ENCODE measurements at regions not wholly inside any gene's neighbourhood (a gene's known extent, or its start where the extent isn't known, plus 50 kb on each side); places are given as distances from the start of the nearest gene placed in this dataset.

DNA sequence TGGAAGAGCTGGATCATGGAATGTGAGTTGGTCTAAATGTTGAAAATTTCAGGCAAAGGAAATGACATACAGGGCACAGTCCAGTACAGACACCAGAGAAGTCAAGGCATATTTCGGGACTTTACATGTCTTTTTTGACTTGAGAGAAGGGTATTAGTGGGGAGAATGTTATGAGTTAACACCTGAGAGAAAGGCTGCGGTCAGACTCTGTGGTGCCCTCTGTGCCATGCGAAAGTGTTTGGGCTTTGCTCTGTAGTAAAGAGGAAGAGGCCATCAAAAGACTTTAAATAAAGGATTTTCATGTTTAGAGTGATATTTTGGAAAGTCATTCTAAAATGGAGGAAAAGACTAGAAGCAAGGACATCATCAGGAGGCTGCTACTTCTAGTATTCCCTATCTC, 607.4 kb downstream of the CCSER2 start:
- Mint-ChIP-seq H3K27ac (no peak overlapping the region), H3K36me3 (ENCODE audit: low read depth) (no peaks in the 10 kb centered on the region), H3K4me3 (no peak overlapping the region), H3K27me3 (no peaks in the 10 kb centered on the region), H3K4me1 (ENCODE audit: low read depth) (no peaks in the 10 kb centered on the region), H3K9me3 (no peaks in the 10 kb centered on the region)
- CTCF ChIA-PET = no interaction called here
- POLR2A ChIA-PET = interaction anchor here (1.1 kb wide), 1 partner anchor 8 kb away, joined by 3 read pairs; no protein-coding TSS in a partner anchor
- ATAC-seq = no peak
- DNase-seq = no peak
- TF ChIP-seq CTCF (IDR thresholded peaks at IDR 0.05) = no peak
- intact Hi-C loops (cut with micrococcal nuclease) = no loop called here

DNA sequence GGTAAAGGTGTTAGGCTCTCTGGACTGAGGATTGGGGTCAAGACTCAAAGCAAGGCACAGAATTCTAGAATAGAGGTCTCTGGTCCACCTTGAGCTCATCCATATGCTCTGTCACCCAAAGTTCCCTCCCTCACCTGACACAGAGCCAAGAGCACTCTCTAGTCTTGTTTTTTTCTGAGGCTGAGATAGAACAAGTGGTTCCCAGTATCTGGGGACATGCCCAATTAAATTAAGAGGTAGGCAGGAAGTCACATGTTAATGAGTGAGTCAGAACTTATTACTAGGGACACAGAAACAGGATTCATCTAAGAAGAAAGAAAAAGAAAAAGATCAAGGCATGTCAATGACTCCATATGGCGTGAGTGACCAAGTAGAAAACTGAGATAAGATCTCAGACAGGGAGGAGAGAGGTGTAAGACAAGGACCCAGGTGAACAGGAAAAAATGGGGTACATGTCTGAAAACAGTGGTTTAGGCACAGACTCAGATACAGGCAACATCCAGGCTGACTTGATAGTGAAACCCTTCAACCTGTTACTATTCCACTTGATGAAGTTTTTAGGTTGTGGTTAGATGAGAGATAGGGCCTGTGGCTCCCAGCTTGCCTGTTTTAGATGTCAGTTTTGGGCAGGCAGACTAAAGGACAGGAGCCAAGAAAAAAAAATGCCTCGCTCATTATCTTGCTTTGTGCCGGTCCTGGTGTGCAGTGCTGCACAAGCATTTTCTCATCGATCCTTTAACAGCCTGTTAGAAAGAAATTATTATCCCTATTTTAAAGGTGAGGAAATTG, 609.9 kb downstream of the CCSER2 start:
- POLR2A ChIA-PET = no interaction called here
- ATAC-seq = no peak
- intact Hi-C loops (cut with micrococcal nuclease) = no loop called here

GRCh38 chr10:84943541-84943940, 615.2 kb downstream of the CCSER2 start:
- Mint-ChIP-seq H3K36me3 (ENCODE audit: low read depth) (no peaks in the 10 kb centered on the region), H3K27me3 (no peaks in the 10 kb centered on the region), H3K9me3 (no peaks in the 10 kb centered on the region), H3K4me3 (no peak overlapping the region), H3K27ac (no peak overlapping the region), H3K4me1 (ENCODE audit: low read depth) (no peaks in the 10 kb centered on the region)
- no peak for TF ChIP-seq CTCF (IDR thresholded peaks at IDR 0.05)
- CTCF ChIA-PET = no interaction called here
- intact Hi-C loops (cut with micrococcal nuclease) = no loop called here
- DNase-seq = no peak
- ATAC-seq = no peak
- POLR2A ChIA-PET = interaction anchor here (1.0 to 1.1 kb wide), 2 partner anchors 8 to 10 kb away, joined by 3 to 4 read pairs; no protein-coding TSS in a partner anchor

More for the DNA sequence above, 609.9 kb downstream of the CCSER2 start:
- Mint-ChIP-seq H3K27ac (no peak overlapping the region), H3K36me3 (ENCODE audit: low read depth) (no peaks in the 10 kb centered on the region), H3K4me1 (ENCODE audit: low read depth) (no peaks in the 10 kb centered on the region), H3K27me3 (no peaks in the 10 kb centered on the region), H3K9me3 (no peaks in the 10 kb centered on the region), H3K4me3 (no peak overlapping the region)
- TF ChIP-seq CTCF (IDR thresholded peaks at IDR 0.05) = no peak
- CTCF ChIA-PET = no interaction called here
- DNase-seq = no peak

- H3K9me3 Mint-ChIP-seq = no peaks in the 10 kb centered on the region
- POLR2A ChIA-PET = interaction anchor here (1.0 to 1.1 kb wide), 2 partner anchors 9 to 11 kb away, joined by 3 to 4 read pairs; no protein-coding TSS in a partner anchor
Observed at GRCh38 chr10:84944187-84944586, 615.8 kb downstream of the CCSER2 start.

More at GRCh38 chr10:84944187-84944586, 615.8 kb downstream of the CCSER2 start:
- Mint-ChIP-seq H3K4me1 (ENCODE audit: low read depth) (no peaks in the 10 kb centered on the region), H3K27me3 (no peaks in the 10 kb centered on the region), H3K4me3 (no peak overlapping the region), H3K36me3 (ENCODE audit: low read depth) (no peaks in the 10 kb centered on the region), H3K27ac (no peak overlapping the region)
- ATAC-seq (no peak), DNase-seq (no peak)
- intact Hi-C loops (cut with micrococcal nuclease) = no loop called here
- no peak for TF ChIP-seq CTCF (IDR thresholded peaks at IDR 0.05)
- CTCF ChIA-PET = no interaction called here

All from activated CD8-positive, alpha-beta T cell treated with anti-CD3 and anti-CD28 coated beads for 36 hours (primary cell).